ENCODE measurements at regions not wholly inside any gene's neighbourhood (a gene's known extent, or its start where the extent isn't known, plus 50 kb on each side); places are given as distances from the start of the nearest gene placed in this dataset.

DNA sequence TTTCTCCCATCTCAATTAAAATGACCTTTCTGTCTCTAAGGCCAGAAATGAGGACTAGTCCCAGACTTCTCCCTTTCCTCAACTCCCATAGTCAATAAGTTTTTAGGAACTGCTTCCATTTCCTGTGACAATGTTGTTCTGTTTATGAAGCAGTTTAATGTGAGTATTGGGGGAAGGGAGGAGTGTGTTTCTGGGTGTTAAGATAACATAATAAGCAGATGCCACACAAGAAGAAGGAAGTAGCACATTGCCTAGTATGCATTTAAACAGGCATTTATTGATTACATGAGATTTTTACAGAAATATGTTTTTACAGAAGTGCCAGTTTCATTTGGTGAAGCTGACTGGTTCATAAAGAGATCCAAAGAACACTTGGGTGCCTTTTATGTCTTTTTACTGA lies 65.6 kb upstream of the TNR start:
- TF ChIP-seq, protein P1, sequence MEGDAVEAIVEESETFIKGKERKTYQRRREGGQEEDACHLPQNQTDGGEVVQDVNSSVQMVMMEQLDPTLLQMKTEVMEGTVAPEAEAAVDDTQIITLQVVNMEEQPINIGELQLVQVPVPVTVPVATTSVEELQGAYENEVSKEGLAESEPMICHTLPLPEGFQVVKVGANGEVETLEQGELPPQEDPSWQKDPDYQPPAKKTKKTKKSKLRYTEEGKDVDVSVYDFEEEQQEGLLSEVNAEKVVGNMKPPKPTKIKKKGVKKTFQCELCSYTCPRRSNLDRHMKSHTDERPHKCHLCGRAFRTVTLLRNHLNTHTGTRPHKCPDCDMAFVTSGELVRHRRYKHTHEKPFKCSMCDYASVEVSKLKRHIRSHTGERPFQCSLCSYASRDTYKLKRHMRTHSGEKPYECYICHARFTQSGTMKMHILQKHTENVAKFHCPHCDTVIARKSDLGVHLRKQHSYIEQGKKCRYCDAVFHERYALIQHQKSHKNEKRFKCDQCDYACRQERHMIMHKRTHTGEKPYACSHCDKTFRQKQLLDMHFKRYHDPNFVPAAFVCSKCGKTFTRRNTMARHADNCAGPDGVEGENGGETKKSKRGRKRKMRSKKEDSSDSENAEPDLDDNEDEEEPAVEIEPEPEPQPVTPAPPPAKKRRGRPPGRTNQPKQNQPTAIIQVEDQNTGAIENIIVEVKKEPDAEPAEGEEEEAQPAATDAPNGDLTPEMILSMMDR (IDR thresholded peaks at IDR 0.05) = no peak
- TF ChIP-seq EP300 (IDR thresholded peaks at IDR 0.05) = no peak
- no peak for TF ChIP-seq POLR2AphosphoS5 (IDR thresholded peaks at IDR 0.05)
- TF ChIP-seq POLR2A (IDR thresholded peaks at IDR 0.05) = no peak
